HG02885 (cell line): ENCODE measurements at regions not wholly inside any gene's neighbourhood (a gene's known extent, or its start where the extent isn't known, plus 50 kb on each side); places are given as distances from the start of the nearest gene placed in this dataset.
"Not testable (repeated sequence)": the region's sequence is repeated elsewhere in the genome, so short reads cannot be mapped to it uniquely, and the experiment has no call there.

Experiments used
- ATAC-seq: cut with Tn5 transposase; IDR thresholded peaks from one replicate; pipeline ENCODE4 v1.9.1; 2021; ENCODE audit warnings: mild to moderate bottlenecking; ENCODE audit not compliant: unreplicated experiment, poor library complexity

DNA sequence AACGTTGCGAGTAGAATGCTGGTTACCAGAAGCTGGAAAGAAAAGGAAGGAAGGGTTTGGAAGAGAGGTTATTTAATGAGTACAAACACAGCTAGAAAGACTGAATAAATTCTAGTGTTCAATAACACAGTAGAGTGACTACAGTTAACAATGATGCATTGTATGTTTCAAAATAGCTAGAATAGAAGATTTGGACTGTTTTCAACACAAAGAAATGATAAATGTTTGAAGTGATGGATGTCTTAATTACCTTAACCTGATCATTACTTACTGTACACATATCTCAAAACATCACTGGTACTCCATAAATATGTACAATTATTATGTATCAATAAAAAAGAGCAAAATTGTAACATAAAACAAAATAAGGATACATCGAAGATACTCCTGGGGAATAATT is 1221.8 kb upstream of the SEL1L start:
- no peak for ATAC-seq

DNA sequence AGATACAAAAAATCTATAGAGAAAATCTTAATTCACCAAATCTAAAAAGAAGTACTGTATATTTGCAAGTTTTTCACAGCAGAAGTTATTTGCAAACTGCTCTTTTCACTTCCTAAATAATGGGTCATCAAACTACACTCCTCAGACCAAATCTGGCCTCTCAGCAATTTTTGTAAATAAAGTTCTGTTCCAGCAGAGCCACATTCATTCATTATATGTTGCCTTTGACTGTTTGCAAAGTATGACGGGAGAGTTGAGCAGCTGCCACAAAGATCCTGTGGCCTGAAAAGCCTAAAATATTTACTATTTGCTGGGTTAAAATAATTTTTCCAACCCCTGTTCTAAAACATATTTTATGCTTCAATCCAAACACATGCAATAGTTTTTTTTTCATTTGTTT is 1222.3 kb upstream of the SEL1L start:
- no peak for ATAC-seq

DNA sequence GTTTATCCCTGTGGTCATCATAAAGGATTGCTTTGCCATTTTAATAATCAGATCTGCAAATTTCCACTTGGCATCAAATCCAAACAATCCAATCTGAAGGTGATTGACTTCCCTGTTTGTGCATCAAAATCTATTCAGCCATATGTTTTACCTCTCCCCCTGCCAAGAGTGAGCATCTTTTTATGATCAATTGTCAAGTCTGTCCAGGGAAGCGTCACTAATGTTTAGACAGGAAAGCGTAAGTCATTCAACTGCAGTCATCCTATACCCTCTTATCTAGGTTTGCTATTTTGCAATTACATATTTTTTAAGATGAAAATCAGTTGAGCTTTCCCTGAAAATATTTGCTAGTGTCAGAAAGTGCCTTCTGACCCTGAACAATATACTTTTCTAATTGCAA is 1224.1 kb upstream of the SEL1L start:
- no peak for ATAC-seq

DNA sequence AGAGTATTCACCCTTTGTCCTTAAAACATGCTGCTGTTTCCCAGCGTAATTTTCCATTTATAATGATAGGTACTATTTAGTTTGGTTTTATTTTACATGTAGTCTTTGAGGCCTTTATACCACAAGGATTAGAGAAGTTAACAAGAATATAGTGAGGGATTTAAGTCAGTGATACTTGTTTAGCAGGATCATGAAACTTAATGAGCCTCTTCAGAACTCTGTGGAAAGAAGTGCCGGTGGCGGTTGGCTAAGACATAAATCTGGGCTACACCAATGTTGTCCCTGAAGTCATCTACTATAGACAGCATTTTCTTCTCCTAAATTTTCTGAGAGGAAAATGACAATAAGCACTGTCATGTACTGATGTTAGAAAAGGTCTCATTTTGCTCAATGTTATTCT is 1226.0 kb upstream of the SEL1L start:
- no peak for ATAC-seq

DNA sequence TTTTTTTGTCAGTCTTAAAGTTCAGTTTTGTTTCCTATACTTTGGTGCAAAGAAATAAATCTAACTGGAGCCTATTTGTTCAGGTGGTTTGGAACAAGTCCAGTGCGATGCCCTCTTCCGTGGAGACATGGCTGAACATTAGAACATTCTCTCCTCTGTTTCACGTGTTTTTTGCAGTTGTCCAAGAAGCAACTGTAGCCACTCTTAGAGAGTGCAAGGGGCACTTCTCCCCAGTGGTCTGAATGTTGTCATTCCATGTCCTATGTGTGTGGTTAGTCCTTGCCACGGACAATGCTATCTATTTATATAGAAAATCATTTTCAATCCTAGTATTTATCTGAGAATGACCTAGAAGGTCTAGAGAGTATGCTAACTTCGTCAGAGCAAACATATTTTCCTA is 1232.5 kb upstream of the SEL1L start:
- no peak for ATAC-seq

DNA sequence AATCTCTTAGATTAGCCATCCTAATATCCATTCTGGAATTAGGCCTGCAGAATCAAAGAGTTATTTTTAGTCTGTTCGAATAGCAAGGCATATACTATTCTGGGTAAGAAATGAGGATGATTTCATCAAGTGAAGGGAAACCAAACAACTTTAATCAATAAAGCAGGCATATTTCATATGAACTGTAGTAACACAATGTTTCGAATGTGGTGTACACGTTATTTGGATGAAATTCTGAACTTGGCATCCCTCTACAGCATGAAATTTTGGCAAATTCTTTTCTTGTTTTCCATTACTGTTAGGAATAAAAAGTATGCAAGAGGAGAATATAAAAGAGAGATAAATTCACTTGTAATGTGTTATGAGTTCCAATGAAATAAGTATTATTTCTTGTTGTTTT is 1233.3 kb upstream of the SEL1L start:
- no peak for ATAC-seq

DNA sequence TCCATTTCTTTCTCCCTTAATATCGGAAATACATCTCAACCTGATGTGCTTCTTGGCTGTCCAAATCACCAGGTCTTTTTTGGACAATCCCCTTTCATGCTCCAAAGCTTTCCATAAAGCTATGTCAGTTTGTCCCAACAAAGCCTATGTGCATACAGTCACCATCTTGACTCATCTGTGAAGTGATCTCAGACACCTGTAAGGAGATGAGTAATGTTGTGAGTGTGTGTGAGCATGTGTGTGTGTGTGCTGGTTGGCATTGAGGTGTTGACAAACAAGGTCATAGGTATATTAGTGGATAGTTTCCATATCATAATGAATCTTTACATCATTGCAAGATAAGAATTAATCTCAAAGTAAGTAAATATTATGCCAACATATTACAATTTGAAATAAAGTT is 1243.3 kb upstream of the SEL1L start:
- no peak for ATAC-seq

DNA sequence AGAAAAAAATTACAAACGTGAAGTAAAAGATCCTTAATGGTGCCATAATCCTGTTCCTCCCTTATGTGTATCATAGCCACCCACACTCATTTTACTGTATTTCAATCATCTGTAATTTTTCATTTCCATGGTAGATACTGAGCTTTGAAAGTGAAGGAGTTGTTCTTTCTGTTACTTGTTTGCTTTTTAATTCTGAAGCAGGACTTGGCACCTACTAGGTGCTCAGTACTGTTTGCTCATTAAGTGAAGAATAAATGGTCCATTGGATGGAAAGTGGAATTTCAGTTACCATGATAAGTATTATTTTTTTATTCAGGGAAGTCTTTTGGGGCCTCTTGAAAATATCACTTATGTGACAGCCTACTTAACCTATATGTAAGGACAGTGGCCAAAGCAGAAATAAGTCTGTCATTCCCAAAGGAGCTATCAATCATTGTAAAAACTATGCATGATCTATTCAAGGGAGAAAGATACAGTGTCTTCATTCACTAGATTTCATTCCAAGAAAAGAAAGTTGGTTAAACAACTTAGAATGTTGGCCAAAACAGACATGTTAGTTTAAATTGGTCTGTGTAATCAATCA is 1244.4 kb upstream of the SEL1L start:
- ATAC-seq = no peak

DNA sequence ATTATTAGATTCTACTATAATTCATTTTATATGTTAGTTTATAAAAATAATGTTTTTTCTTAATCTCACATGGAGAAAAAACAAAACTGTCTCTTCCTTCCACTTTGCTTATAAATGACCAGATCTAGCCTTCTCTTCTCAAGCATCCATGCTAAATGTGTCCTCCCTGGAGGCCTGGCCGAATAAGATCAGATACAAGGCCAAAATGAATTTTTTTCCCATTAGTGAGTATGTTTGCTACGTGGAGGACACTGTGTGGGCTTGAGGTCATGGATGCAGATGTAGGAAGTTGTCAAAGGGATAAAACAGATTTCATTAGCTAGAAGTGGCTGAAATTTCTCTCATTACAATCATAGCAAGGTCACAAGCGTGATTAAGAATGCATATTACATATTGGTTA is 1244.9 kb upstream of the SEL1L start:
- ATAC-seq = no peak

DNA sequence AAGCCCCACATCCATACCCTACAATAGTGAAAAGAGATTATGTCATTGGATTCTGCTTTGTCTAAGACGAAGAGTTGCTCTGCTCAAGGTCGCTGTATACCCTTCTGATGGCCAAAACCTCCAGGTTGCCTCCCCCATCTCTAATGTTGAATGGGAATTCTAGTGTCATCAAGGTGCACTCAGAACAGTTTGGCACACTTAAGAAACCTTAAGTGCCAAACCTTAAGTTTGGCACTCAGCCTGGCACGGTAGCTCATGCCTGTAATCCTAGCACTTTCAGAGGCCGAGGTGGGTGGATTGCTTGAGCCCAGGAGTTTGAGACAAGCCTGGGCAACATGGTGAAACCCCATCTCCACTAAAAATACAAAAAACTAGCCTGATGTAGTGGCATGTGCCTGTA is 1245.6 kb upstream of the SEL1L start:
- no peak for ATAC-seq

DNA sequence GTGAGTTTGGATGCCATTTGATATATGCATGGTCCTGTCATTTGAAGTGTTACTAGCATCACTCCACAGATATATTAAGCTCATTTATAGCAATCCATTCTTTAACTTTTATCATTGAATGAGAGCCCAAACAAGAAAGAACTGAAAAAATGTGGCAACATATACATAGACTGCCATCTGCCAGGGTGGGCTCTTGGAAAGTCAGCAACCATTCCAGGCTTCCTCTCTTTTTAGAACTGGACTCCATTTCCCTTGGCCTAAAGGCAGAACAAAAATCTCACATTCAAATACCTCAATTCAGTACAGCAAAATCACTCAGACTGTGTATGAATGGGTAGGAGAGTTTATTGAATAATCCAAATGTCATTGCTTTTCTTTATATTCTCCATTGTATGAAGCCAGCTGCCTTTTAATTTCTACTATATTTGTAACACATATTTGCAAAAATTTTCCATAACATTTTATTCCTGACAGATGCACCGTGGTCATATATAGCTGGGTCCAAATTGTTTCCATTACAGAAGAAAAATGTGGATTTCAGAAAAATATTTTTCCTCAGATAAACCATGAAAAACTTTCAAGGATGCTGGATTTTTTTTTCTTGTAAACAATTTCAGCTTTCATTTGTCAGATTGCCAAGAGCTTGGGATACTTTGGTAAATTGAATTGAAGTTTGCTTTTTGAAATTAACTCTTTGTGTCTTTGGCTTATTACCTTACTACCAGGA is 1252.3 kb upstream of the SEL1L start:
- ATAC-seq = no peak

DNA sequence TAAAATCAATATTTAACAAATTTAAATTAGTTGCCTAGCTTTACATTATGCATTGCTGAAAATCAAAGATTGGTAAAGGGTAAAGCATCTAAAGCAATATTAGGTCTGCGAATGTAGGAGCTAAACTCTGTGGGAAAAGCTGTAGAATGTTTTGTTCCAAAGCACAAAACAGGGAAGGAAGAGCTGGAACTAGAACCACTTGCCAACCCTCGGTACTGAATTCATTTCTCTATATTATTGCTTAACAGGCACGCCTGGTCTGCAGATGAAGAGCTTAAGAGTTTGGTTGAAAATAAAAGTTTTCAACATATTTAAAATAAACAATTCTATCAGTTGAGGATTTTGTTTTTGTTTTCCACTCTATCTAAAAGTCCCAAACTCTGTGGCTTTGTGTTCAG is 1252.8 kb upstream of the SEL1L start:
- no peak for ATAC-seq

DNA sequence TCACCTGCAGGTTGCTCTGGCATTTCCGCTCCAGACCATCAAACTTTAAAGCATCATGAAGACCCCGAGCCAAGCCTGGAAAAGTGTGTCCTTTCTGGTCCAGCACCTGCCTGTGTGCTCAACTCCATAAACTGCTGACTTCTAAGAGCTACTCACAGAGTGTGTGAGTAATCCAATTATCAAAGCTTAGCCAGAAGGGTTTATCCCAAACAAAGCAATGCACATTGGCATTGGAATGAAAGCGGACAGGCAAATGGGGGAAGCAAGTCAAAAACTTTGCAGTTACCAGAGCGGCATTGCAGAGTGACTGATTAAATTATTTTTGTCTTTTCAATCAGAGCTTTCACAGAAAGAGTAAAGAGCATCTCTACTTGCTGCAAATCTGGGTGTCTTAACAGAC is 1262.4 kb upstream of the SEL1L start:
- no peak for ATAC-seq

DNA sequence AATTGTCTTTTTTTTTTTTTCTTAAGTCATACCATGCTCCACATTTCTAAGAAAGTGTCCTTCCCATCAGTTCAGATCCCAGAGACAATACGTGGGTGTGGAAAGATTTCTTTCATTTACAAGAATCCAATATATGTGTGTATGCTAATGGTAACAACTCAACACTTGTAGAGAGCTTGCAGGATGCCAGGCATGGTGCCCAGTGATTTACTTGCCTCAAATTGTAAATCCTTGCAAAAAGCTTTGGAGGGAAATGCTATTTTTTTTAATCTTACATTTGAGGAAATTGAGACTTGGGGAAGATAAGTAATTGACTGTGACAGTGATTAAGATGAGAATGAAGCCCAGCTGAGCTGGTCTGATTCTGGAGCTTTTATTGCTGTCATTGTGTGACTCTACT is 1264.6 kb upstream of the SEL1L start:
- ATAC-seq = no peak

DNA sequence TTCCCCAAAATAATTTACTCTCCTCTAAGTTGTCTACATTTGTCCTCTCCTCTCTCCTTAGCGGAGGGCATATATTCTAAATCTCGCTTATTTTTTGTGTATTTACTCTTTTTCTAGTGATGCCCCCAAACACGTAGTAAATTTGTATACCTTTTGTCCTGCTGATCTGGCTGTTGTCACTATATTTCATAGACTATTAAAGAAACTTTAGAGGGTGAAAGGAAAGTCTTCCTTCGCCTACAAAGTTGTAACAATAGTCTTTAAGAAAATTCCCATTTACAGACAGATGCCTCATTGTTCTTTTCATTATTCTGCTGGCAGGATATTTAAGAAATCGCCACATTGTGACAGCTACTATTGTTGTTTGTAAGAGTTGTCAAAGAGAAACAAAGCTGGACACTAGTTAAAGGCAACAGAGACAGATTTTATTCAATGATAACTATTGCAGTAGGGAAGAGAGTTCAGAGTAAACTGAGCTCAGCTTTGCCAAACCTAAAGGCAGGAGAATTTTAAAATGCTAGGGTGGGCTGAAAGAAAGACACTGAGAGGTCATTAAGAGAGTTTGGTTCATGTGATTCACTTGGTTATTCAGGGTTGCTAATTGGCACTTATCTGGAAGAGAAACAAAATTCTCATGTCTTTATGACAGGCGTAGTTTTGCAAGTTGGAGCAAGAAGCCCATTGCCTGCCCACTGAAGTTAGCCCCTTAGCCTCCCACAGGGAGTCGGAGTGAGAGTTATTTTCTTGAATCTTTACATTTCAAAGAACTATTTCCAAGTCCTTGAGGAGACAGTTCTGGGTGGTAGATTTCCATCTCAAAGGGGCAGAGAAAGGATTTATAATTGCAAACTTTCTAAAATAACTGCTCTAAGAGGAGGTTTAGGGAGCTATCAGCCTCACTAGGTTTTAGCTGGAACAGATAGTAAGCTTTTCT is 1272.5 kb upstream of the SEL1L start:
- ATAC-seq = no peak

DNA sequence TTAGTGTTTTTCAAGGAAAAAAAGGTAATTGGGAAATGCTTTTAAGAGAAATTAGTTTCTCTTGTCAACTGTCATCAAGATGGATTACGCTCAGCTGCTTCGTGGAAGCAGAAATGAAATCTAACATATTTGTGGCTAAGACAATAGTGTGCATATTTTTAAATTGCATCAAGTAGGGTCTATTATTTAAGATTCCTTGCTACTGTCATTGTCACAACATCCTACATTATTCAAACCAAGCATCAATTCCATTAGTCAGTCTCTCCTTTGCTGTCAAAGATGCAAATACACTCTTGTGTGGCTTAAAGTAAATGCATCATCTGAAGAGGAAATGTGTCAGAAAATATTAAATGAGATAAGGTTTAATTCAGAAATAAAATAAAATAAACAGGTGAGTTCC is 1277.6 kb upstream of the SEL1L start:
- ATAC-seq = no peak

DNA sequence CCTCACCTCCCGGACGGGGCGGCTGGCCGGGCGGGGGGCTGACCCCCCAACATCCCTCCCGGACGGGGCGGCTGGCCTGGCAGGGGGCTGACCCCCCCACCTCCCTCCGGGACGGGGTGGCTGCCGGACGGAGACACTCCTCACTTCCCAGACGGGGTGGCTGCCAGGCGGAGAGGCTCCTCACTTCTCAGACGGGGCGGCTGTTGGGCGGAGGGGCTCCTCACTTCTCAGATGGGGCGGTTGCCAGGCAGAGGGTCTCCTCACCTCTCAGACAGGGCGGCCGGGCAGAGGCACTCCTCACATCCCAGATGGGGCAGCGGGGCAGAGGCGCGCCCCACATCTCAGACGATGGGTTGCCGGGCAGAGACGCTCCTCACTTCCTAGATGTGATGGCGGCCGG is 1280.7 kb upstream of the SEL1L start:
- ATAC-seq = not testable (repeated sequence)

DNA sequence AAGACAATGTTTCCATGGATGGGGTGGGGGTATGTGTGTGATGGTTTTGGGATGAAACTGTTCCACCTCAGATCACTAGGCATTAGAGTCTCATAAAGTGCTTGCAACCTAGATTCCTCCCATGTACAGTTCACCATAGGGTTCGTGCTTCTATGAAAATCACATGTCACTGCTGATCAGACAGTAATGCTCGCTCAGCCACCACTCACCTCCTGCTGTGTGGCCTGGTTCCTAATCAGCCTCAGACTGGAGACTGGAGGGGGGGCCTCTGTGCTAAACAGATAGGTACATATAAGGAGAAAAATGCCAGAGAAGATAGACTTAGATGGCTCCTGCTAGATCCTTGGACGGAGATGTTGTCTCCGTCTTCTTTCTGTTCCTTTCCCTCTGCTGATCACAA is 1296.9 kb upstream of the SEL1L start:
- no peak for ATAC-seq

DNA sequence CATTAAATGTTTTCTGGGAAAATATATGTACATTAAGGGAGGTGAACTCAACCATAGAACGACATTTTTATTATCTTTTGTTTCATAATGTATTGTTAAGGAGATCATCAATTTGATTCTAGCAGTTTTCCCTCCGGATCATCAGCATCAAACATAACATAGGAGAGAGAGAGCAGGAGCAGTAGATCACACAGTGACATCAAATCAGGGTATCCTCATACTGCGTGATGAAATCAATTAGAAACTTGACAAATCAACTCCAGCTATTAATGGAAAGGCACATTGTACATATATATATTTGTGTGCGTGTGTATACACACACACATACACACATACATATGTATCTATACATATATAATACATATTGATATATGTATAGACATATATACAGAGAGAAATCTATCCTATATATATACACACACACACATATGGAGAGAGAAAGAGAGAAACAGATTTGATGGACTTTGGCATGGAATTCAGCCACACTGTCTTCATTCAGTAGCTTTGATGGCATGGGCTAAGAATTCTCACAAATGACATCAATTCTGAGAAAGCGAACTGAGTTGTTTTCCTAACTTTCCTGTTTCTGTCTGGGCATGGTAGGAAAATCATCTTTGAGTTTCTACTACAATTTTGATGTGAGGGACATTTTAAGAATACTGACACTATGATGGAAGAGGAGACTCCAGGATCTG is 1302.8 kb upstream of the SEL1L start:
- ATAC-seq = no peak

DNA sequence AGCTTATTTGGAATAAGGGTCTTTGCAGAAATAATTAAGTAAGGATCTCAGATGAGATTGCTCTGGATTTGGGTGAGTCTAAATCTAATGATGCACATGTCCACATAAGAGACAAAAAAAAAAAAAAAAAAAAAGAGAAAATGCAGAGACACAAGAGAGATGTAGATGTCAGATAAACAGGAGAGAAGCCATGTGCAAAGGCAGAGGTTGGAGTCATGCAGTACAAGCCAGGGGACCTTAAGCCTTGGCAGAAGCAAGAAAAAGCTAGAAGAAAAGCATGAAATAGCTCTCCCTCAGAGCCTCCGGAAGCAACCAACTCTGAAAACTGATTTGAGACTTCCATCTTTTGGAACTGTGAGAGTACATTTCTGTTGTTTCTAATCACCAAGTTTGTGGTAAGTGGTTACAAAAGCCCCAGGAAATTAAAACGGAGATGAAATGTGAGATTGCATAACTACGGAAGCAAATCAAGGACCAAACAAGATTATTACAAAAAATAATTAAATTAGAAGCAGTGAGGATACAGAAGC is 1304.0 kb upstream of the SEL1L start:
- ATAC-seq = no peak

DNA sequence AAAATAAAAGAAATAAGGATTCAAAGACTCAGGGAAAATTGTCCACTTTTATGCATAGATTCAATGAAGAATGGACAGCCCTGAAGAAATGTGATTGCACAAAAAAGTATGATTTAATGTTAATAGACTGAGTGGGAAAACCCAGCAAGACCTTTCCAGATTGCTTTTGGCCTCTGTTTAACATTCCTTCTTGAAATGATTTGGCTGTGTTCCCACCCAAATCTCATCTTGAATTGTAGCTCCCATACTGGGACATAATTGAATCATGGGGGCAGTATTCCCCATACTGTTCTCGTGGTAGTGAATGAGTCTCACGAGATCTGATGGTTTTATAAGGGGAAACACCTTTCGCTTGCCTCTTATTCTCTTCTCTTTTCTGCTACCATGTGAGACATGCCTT is 1316.9 kb upstream of the SEL1L start:
- ATAC-seq = no peak
